ENCODE measurements at regions not wholly inside any gene's neighbourhood (a gene's known extent, or its start where the extent isn't known, plus 50 kb on each side); places are given as distances from the start of the nearest gene placed in this dataset.

- H3K4me3 Mint-ChIP-seq: no peak overlapping the region
- POLR2A ChIA-PET: no interaction called here
- no peak overlapping the region for H3K27ac Mint-ChIP-seq
- CTCF ChIA-PET: interaction anchor here (1.3 kb wide), 1 partner anchor 11 kb away, joined by 3 read pairs; no protein-coding TSS in a partner anchor
- no peak for DNase-seq
- peaks cover 2% of the 10 kb centered on the region for H3K9me3 Mint-ChIP-seq
- H3K27me3 Mint-ChIP-seq: no peaks in the 10 kb centered on the region
- no peaks in the 10 kb centered on the region for H3K4me1 Mint-ChIP-seq
- H3K36me3 Mint-ChIP-seq (ENCODE audit: low read depth): no peaks in the 10 kb centered on the region
These were observed 585.1 kb upstream of the SUCLG2 start for GRCh38 chr3:68239542-68239941.

GRCh38 chr3:68234076-68234780 is 579.8 kb upstream of the SUCLG2 start:
- Mint-ChIP-seq H3K27me3 (no peaks in the 10 kb centered on the region), H3K9me3 (peaks cover 3% of the 10 kb centered on the region), H3K36me3 (ENCODE audit: low read depth) (no peaks in the 10 kb centered on the region), H3K4me3 (no peak overlapping the region), H3K27ac (no peak overlapping the region), H3K4me1 (no peaks in the 10 kb centered on the region)
- DNase-seq: no peak
- POLR2A ChIA-PET: no interaction called here
- CTCF ChIA-PET: no interaction called here

GRCh38 chr3:68228856-68229255 is 574.4 kb upstream of the SUCLG2 start:
- ChIA-PET POLR2A (no interaction called here), CTCF (no interaction called here)
- H3K4me1 Mint-ChIP-seq: no peaks in the 10 kb centered on the region
- H3K27me3 Mint-ChIP-seq: no peaks in the 10 kb centered on the region
- no peaks in the 10 kb centered on the region for H3K36me3 Mint-ChIP-seq (ENCODE audit: low read depth)
- H3K4me3 Mint-ChIP-seq: no peak overlapping the region
- H3K9me3 Mint-ChIP-seq: peaks cover 2% of the 10 kb centered on the region
- H3K27ac Mint-ChIP-seq: no peak overlapping the region
- no peak for DNase-seq

GRCh38 chr3:68220832-68221231 is 566.4 kb upstream of the SUCLG2 start:
- Mint-ChIP-seq H3K4me1 (peaks cover 2% of the 10 kb centered on the region), H3K9me3 (no peaks in the 10 kb centered on the region), H3K27ac (no peak overlapping the region), H3K4me3 (no peak overlapping the region), H3K27me3 (no peaks in the 10 kb centered on the region), H3K36me3 (ENCODE audit: low read depth) (no peaks in the 10 kb centered on the region)
- no peak for DNase-seq
- ChIA-PET CTCF (no interaction called here), POLR2A (no interaction called here)

- H3K27me3 Mint-ChIP-seq: no peaks in the 10 kb centered on the region
- H3K9me3 Mint-ChIP-seq: peaks cover 5% of the 10 kb centered on the region
- no peaks in the 10 kb centered on the region for H3K4me1 Mint-ChIP-seq
- H3K4me3 Mint-ChIP-seq: no peak overlapping the region
- H3K36me3 Mint-ChIP-seq (ENCODE audit: low read depth): no peaks in the 10 kb centered on the region
- DNase-seq: no peak
- no peak overlapping the region for H3K27ac Mint-ChIP-seq
- ChIA-PET CTCF (no interaction called here), POLR2A (no interaction called here)
These were observed 557.2 kb upstream of the SUCLG2 start for GRCh38 chr3:68211637-68212036.

- no peak overlapping the region for H3K27ac Mint-ChIP-seq
- DNase-seq: no peak
- H3K9me3 Mint-ChIP-seq: peaks cover 5% of the 10 kb centered on the region
- H3K4me1 Mint-ChIP-seq: no peaks in the 10 kb centered on the region
- no peaks in the 10 kb centered on the region for H3K27me3 Mint-ChIP-seq
- H3K36me3 Mint-ChIP-seq (ENCODE audit: low read depth): no peaks in the 10 kb centered on the region
- no peak overlapping the region for H3K4me3 Mint-ChIP-seq
- POLR2A ChIA-PET: no interaction called here
- CTCF ChIA-PET: no interaction called here
These were observed 556.2 kb upstream of the SUCLG2 start for GRCh38 chr3:68210635-68211034.

GRCh38 chr3:68207327-68207726 is 552.9 kb upstream of the SUCLG2 start:
- H3K9me3 Mint-ChIP-seq: peaks cover 7% of the 10 kb centered on the region
- H3K27me3 Mint-ChIP-seq: no peaks in the 10 kb centered on the region
- H3K36me3 Mint-ChIP-seq (ENCODE audit: low read depth): no peaks in the 10 kb centered on the region
- no peak for DNase-seq
- no peak overlapping the region for H3K4me3 Mint-ChIP-seq
- POLR2A ChIA-PET: no interaction called here
- H3K4me1 Mint-ChIP-seq: no peaks in the 10 kb centered on the region
- CTCF ChIA-PET: no interaction called here
- H3K27ac Mint-ChIP-seq: no peak overlapping the region

GRCh38 chr3:68206524-68207117 is 552.2 kb upstream of the SUCLG2 start:
- CTCF ChIA-PET: no interaction called here
- DNase-seq: no peak
- H3K9me3 Mint-ChIP-seq: peaks cover 7% of the 10 kb centered on the region
- H3K27ac Mint-ChIP-seq: no peak overlapping the region
- H3K4me1 Mint-ChIP-seq: no peaks in the 10 kb centered on the region
- POLR2A ChIA-PET: no interaction called here
- no peaks in the 10 kb centered on the region for H3K27me3 Mint-ChIP-seq
- H3K36me3 Mint-ChIP-seq (ENCODE audit: low read depth): no peaks in the 10 kb centered on the region
- no peak overlapping the region for H3K4me3 Mint-ChIP-seq

- H3K9me3 Mint-ChIP-seq: peaks cover 2% of the 10 kb centered on the region
- H3K4me3 Mint-ChIP-seq: no peak overlapping the region
- ChIA-PET CTCF (interaction anchor here (0.6 kb wide), 1 partner anchor 370 kb away, joined by 3 read pairs; no protein-coding TSS in a partner anchor), POLR2A (no interaction called here)
- no peak for DNase-seq
- H3K27ac Mint-ChIP-seq: no peak overlapping the region
- H3K36me3 Mint-ChIP-seq (ENCODE audit: low read depth): no peaks in the 10 kb centered on the region
- H3K27me3 Mint-ChIP-seq: no peaks in the 10 kb centered on the region
- no peaks in the 10 kb centered on the region for H3K4me1 Mint-ChIP-seq
These were observed 532.3 kb upstream of the SUCLG2 start for GRCh38 chr3:68186733-68187132.

- Mint-ChIP-seq H3K4me3 (no peak overlapping the region), H3K27ac (no peak overlapping the region), H3K9me3 (peaks cover 22% of the 10 kb centered on the region), H3K36me3 (ENCODE audit: low read depth) (no peaks in the 10 kb centered on the region), H3K27me3 (no peaks in the 10 kb centered on the region), H3K4me1 (no peaks in the 10 kb centered on the region)
- POLR2A ChIA-PET: no interaction called here
- DNase-seq: no peak
- CTCF ChIA-PET: no interaction called here
These were observed 522.2 kb upstream of the SUCLG2 start for GRCh38 chr3:68176600-68176999.

- no peaks in the 10 kb centered on the region for H3K27me3 Mint-ChIP-seq
- no peaks in the 10 kb centered on the region for H3K36me3 Mint-ChIP-seq (ENCODE audit: low read depth)
- POLR2A ChIA-PET: no interaction called here
- no peak overlapping the region for H3K27ac Mint-ChIP-seq
- DNase-seq: no peak
- no peak overlapping the region for H3K4me3 Mint-ChIP-seq
- H3K9me3 Mint-ChIP-seq: peaks cover 34% of the 10 kb centered on the region
- no peaks in the 10 kb centered on the region for H3K4me1 Mint-ChIP-seq
- CTCF ChIA-PET: no interaction called here
These were observed 518.7 kb upstream of the SUCLG2 start for GRCh38 chr3:68173012-68173634.

- no peaks in the 10 kb centered on the region for H3K4me1 Mint-ChIP-seq
- H3K27ac Mint-ChIP-seq: no peak overlapping the region
These were observed 517.6 kb upstream of the SUCLG2 start for GRCh38 chr3:68172039-68172438.

GRCh38 chr3:68163968-68164367 is 509.6 kb upstream of the SUCLG2 start:
- no peaks in the 10 kb centered on the region for H3K9me3 Mint-ChIP-seq
- ChIA-PET POLR2A (interaction anchor here (0.5 kb wide), 1 partner anchor 254 kb away, joined by 3 read pairs; no protein-coding TSS in a partner anchor), CTCF (no interaction called here)
- H3K27me3 Mint-ChIP-seq: no peaks in the 10 kb centered on the region
- no peak for DNase-seq
- H3K4me3 Mint-ChIP-seq: no peak overlapping the region
- H3K36me3 Mint-ChIP-seq (ENCODE audit: low read depth): no peaks in the 10 kb centered on the region
- H3K27ac Mint-ChIP-seq: no peak overlapping the region
- no peaks in the 10 kb centered on the region for H3K4me1 Mint-ChIP-seq

More at GRCh38 chr3:68172039-68172438, 517.6 kb upstream of the SUCLG2 start:
- ChIA-PET CTCF (no interaction called here), POLR2A (no interaction called here)
- peaks cover 34% of the 10 kb centered on the region for H3K9me3 Mint-ChIP-seq
- H3K4me3 Mint-ChIP-seq: no peak overlapping the region
- no peak for DNase-seq
- H3K27me3 Mint-ChIP-seq: no peaks in the 10 kb centered on the region
- H3K36me3 Mint-ChIP-seq (ENCODE audit: low read depth): no peaks in the 10 kb centered on the region

- Mint-ChIP-seq H3K36me3 (ENCODE audit: low read depth) (no peaks in the 10 kb centered on the region), H3K27me3 (no peaks in the 10 kb centered on the region), H3K9me3 (no peaks in the 10 kb centered on the region)
These were observed 508.6 kb upstream of the SUCLG2 start for GRCh38 chr3:68163062-68163461.

More at GRCh38 chr3:68163062-68163461, 508.6 kb upstream of the SUCLG2 start:
- Mint-ChIP-seq H3K27ac (no peak overlapping the region), H3K4me3 (no peak overlapping the region), H3K4me1 (no peaks in the 10 kb centered on the region)
- DNase-seq: no peak
- POLR2A ChIA-PET: no interaction called here
- CTCF ChIA-PET: no interaction called here

Data from activated CD4-positive, alpha-beta T cell treated with anti-CD3 and anti-CD28 coated beads, Interleukin-2, amount 10 ng/mL, durations not matched to agents 7 days and 5 days (primary cell).